Osteoblast (primary cell): ENCODE measurements at regions not wholly inside any gene's neighbourhood (a gene's known extent, or its start where the extent isn't known, plus 50 kb on each side); places are given as distances from the start of the nearest gene placed in this dataset.

Experiments used
- DNase-seq: peaks from one replicate; pipeline ENCODE4 v3.0.0; 2011; ENCODE audit warnings: low spot score, mixed read lengths; ENCODE audit not compliant: insufficient read length; ENCODE audit errors: missing footprints
- H2AFZ ChIP-seq: 2 replicates; pipeline ENCODE4 v1.6.0; 2011; ENCODE audit warnings: mild to moderate bottlenecking, low read length
- H3K27ac ChIP-seq: 2 replicates; pipeline ENCODE4 v1.5.1; 2011; ENCODE audit warnings: mild to moderate bottlenecking, low read depth, low read length, moderate library complexity
- H3K27me3 ChIP-seq: 2 replicates; pipeline ENCODE4 v1.6.0; 2012; ENCODE audit warnings: mild to moderate bottlenecking, control low read depth, inconsistent platforms, low read length, moderate library complexity; ENCODE audit not compliant: insufficient read depth
- H3K36me3 ChIP-seq: 2 replicates; pipeline ENCODE4 v1.5.1; 2011; ENCODE audit warnings: mild to moderate bottlenecking, low read length, control low read depth, moderate library complexity; ENCODE audit not compliant: insufficient read depth
- H3K4me1 ChIP-seq: 2 replicates; pipeline ENCODE4 v1.5.1; 2011; ENCODE audit warnings: mild to moderate bottlenecking, low read length, control low read depth, moderate library complexity; ENCODE audit not compliant: insufficient read depth
- H3K4me2 ChIP-seq: 2 replicates; pipeline ENCODE4 v1.6.0; 2011; ENCODE audit warnings: mild to moderate bottlenecking, low read length; ENCODE audit not compliant: insufficient read depth
- H3K4me3 ChIP-seq: fragments of 200-600 bp; sonication (generic); 3 replicates; pipeline ENCODE4 v1.5.1; 2012; ENCODE audit warnings: mild to moderate bottlenecking, low read length, inconsistent platforms; ENCODE audit not compliant: insufficient read depth
- H3K79me2 ChIP-seq: 2 replicates; pipeline ENCODE4 v1.6.0; 2012; ENCODE audit warnings: mild to moderate bottlenecking, low read length, control low read depth, inconsistent platforms; ENCODE audit not compliant: insufficient read depth
- H3K9me3 ChIP-seq: 2 replicates; pipeline ENCODE4 v1.5.1; 2011; ENCODE audit warnings: low read depth, low read length, control low read depth
- H4K20me1 ChIP-seq: 2 replicates; pipeline ENCODE4 v1.6.0; 2012; ENCODE audit warnings: mild to moderate bottlenecking, low read length, control low read depth; ENCODE audit not compliant: insufficient read depth
- CTCF ChIP-seq: IDR thresholded peaks from 2 replicates; pipeline ENCODE4 v1.5.1; 2011; ENCODE audit warnings: mild to moderate bottlenecking, low read depth, low read length, moderate library complexity; ENCODE audit errors: extremely low read depth

GRCh38 chr4:43089730-43090129 is 197.2 kb downstream of the GRXCR1 start:
- Histone ChIP-seq H3K27me3 (no peaks in the 10 kb centered on the region), H3K4me1 (no peaks in the 10 kb centered on the region), H3K4me2 (no peak overlapping the region), H3K79me2 (no peaks in the 10 kb centered on the region), H3K27ac (no peak overlapping the region), H3K36me3 (no peaks in the 10 kb centered on the region), H2AFZ (no peak overlapping the region), H4K20me1 (no peaks in the 10 kb centered on the region), H3K9me3 (peaks cover 3% of the 10 kb centered on the region), H3K4me3 (no peak overlapping the region)
- peak; percentile 3 for DNase-seq
- TF ChIP-seq CTCF = no peak

DNA sequence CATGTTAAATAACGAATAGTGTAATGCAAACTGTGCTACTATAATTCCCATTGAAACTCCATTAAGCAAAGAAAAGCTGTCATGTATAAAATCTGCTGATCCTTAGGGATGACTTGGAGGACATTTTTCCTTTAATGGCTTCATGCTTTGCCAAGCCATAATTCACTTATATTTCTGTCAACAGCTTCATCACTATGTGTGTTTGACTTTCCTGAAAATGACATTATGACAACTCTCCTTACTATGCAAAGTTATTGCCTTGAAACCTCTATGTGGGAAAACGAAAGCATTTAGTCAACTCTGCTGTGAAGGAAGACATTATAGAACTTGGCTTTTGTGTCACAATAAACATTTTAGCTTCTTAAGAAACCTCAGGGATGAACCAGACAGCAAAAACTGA is 210.5 kb downstream of the GRXCR1 start:
- no peaks in the 10 kb centered on the region for H3K27me3 ChIP-seq
- H4K20me1 ChIP-seq = no peaks in the 10 kb centered on the region
- H3K4me1 ChIP-seq = no peaks in the 10 kb centered on the region
- no peak for DNase-seq
- H3K27ac ChIP-seq = no peak overlapping the region
- H2AFZ ChIP-seq = no peak overlapping the region
- H3K9me3 ChIP-seq = no peaks in the 10 kb centered on the region
- no peak overlapping the region for H3K4me3 ChIP-seq
- H3K79me2 ChIP-seq = no peaks in the 10 kb centered on the region
- no peaks in the 10 kb centered on the region for H3K36me3 ChIP-seq
- TF ChIP-seq CTCF = no peak
- H3K4me2 ChIP-seq = no peak overlapping the region

DNA sequence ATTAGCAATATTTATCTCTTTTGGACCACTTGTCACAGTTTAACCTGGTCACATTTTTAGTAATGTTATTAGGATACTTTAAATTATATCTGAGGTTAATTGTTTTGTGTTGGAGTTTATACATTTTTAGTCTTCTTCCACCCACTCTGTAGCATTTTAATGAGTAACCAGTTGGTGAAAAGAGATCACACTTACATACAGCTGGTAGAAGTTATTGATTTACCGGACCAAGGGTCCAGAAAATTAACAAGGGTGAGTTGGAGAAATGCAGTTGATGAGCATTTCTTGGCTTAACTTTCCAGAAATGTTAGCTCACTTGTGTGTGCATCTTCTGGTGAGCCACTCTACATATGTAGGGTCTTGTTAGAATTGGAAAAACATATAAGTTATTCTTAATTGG is 219.6 kb downstream of the GRXCR1 start:
- Histone ChIP-seq H2AFZ (no peak overlapping the region), H3K27ac (no peak overlapping the region), H3K4me1 (no peaks in the 10 kb centered on the region), H4K20me1 (no peaks in the 10 kb centered on the region), H3K79me2 (no peaks in the 10 kb centered on the region), H3K36me3 (no peaks in the 10 kb centered on the region), H3K27me3 (no peaks in the 10 kb centered on the region), H3K9me3 (peaks cover 2% of the 10 kb centered on the region), H3K4me3 (no peak overlapping the region), H3K4me2 (no peak overlapping the region)
- TF ChIP-seq CTCF = no peak
- DNase-seq = no peak

- Histone ChIP-seq H3K4me1 (no peaks in the 10 kb centered on the region), H3K4me2 (no peak overlapping the region), H3K27ac (no peak overlapping the region), H4K20me1 (no peaks in the 10 kb centered on the region), H3K4me3 (no peak overlapping the region), H3K79me2 (no peaks in the 10 kb centered on the region), H2AFZ (no peak overlapping the region), H3K36me3 (no peaks in the 10 kb centered on the region), H3K9me3 (peaks cover 2% of the 10 kb centered on the region), H3K27me3 (no peaks in the 10 kb centered on the region)
- peak; percentile 66 for DNase-seq
- no peak for TF ChIP-seq CTCF
Observed at GRCh38 chr4:43113196-43113595, 220.7 kb downstream of the GRXCR1 start.
